Smooth muscle cell (in vitro differentiated cells): ENCODE measurements at regions not wholly inside any gene's neighbourhood (a gene's known extent, or its start where the extent isn't known, plus 50 kb on each side); places are given as distances from the start of the nearest gene placed in this dataset.
A peak's percentile ranks its signal among the peaks of the same experiment; 100 is the strongest.

Source experiments
- DNase-seq: peaks from one replicate; lab custom pipeline; 2025; ENCODE audit not compliant: unreplicated experiment; lab: John Stamatoyannopoulos, UW
- H2AFZ ChIP-seq: fragments of 200-600 bp; sonication (generic); 2 replicates; pipeline ENCODE4 v1.6.0; 2016; ENCODE audit warnings: antibody characterized with exemption, low read depth, mild to moderate bottlenecking
- H3F3A ChIP-seq: fragments of 200-600 bp; sonication (generic); 2 replicates; pipeline ENCODE4 v1.6.0; 2017; ENCODE audit warnings: antibody characterized with exemption, low read depth
- H3K27ac ChIP-seq: fragments of 200-600 bp; sonication (generic); 2 replicates; pipeline ENCODE4 v1.5.1; 2016; ENCODE audit warnings: low read depth, mild to moderate bottlenecking
- H3K27me3 ChIP-seq: fragments of 200-600 bp; sonication (generic); 2 replicates; pipeline ENCODE4 v1.6.1; 2016; ENCODE audit warnings: low read depth, mild to moderate bottlenecking
- H3K36me3 ChIP-seq: fragments of 200-600 bp; sonication (generic); 2 replicates; pipeline ENCODE4 v1.5.1; 2016; ENCODE audit warnings: low read depth
- H3K4me1 ChIP-seq: fragments of 200-600 bp; sonication (generic); 2 replicates; pipeline ENCODE4 v1.5.1; 2016; ENCODE audit warnings: low read depth
- H3K4me2 ChIP-seq: fragments of 200-600 bp; sonication (generic); 2 replicates; pipeline ENCODE4 v1.6.0; 2016; ENCODE audit warnings: mild to moderate bottlenecking
- H3K4me3 ChIP-seq: fragments of 200-600 bp; sonication (generic); 2 replicates; pipeline ENCODE4 v1.5.1; 2016; ENCODE audit warnings: mild to moderate bottlenecking
- H3K79me2 ChIP-seq: fragments of 200-600 bp; sonication (generic); 2 replicates; pipeline ENCODE4 v1.6.0; 2016; ENCODE audit warnings: low read depth, mild to moderate bottlenecking
- H3K9ac ChIP-seq: fragments of 200-600 bp; sonication (generic); 2 replicates; pipeline ENCODE4 v1.6.0; 2016; ENCODE audit warnings: low read depth
- H3K9me3 ChIP-seq: fragments of 200-600 bp; sonication (generic); replicated peaks from 2 replicates; pipeline ENCODE4 v1.5.1; 2016; ENCODE audit warnings: low read depth
- H4K20me1 ChIP-seq: fragments of 200-600 bp; sonication (generic); 2 replicates; pipeline ENCODE4 v1.6.0; 2016; ENCODE audit warnings: low read depth
- CTCF ChIP-seq: fragments of 200-600 bp; sonication (generic); IDR thresholded peaks from 2 replicates; pipeline ENCODE4 v1.5.1; 2017; ENCODE audit warnings: borderline replicate concordance, mild to moderate bottlenecking, antibody characterized with exemption; ENCODE audit not compliant: insufficient read depth, poor library complexity, severe bottlenecking
- WGBS: methylation state at CpG from one replicate; pipeline ENCODE4 v1.1.7; 2016; ENCODE audit warnings: low lambda C conversion rate; 5-methylcytosine and 5-hydroxymethylcytosine counted together

- no peak for TF ChIP-seq CTCF
Observed at GRCh38 chr1:212177542-212177941, 107.7 kb upstream of the PPP2R5A start.

GRCh38 chr1:212178851-212179250 is 106.4 kb upstream of the PPP2R5A start:
- TF ChIP-seq CTCF = no peak
- WGBS = 78% methylated on average over 2 of the region's 2 CpGs
- peak overlapping the region; percentile 55 for H3K27ac ChIP-seq
- H3K36me3 ChIP-seq = no peaks in the 10 kb centered on the region
- H4K20me1 ChIP-seq = no peaks in the 10 kb centered on the region
- H3K9ac ChIP-seq = no peak overlapping the region
- H3K79me2 ChIP-seq = no peaks in the 10 kb centered on the region
- H3K27me3 ChIP-seq = no peaks in the 10 kb centered on the region
- no peak overlapping the region for H3K4me2 ChIP-seq
- H3K4me1 ChIP-seq = no peaks in the 10 kb centered on the region
- no peak overlapping the region for H2AFZ ChIP-seq
- H3F3A ChIP-seq = no peaks in the 10 kb centered on the region
- DNase-seq = no peak
- H3K9me3 ChIP-seq = no peaks in the 10 kb centered on the region
- no peak overlapping the region for H3K4me3 ChIP-seq

More at GRCh38 chr1:212177542-212177941, 107.7 kb upstream of the PPP2R5A start:
- Histone ChIP-seq H3K79me2 (no peaks in the 10 kb centered on the region), H3K4me2 (no peak overlapping the region), H3K9ac (no peak overlapping the region), H3K4me1 (no peaks in the 10 kb centered on the region), H4K20me1 (no peaks in the 10 kb centered on the region), H3K4me3 (no peak overlapping the region), H3K9me3 (no peaks in the 10 kb centered on the region), H3F3A (no peaks in the 10 kb centered on the region), H3K27me3 (no peaks in the 10 kb centered on the region), H2AFZ (no peak overlapping the region), H3K36me3 (no peaks in the 10 kb centered on the region), H3K27ac (no peak overlapping the region)
- 94% methylated on average over 2 of the region's 2 CpGs for WGBS
- no peak for DNase-seq

- Histone ChIP-seq H3K4me1 (no peaks in the 10 kb centered on the region), H3K36me3 (no peaks in the 10 kb centered on the region), H3K9me3 (no peaks in the 10 kb centered on the region), H3K27me3 (no peaks in the 10 kb centered on the region), H2AFZ (no peak overlapping the region), H4K20me1 (no peaks in the 10 kb centered on the region), H3K79me2 (no peaks in the 10 kb centered on the region), H3K4me3 (no peak overlapping the region), H3K27ac (peak overlapping the region; percentile 55), H3F3A (no peaks in the 10 kb centered on the region), H3K4me2 (peak overlapping the region; percentile 5), H3K9ac (no peak overlapping the region)
- WGBS = 12% methylated on average over 2 of the region's 2 CpGs
- no peak for TF ChIP-seq CTCF
- DNase-seq = no peak
Observed at GRCh38 chr1:212179394-212180076, 105.7 kb upstream of the PPP2R5A start.
